HCT116 (cell line): ENCODE measurements at regions not wholly inside any gene's neighbourhood (a gene's known extent, or its start where the extent isn't known, plus 50 kb on each side); places are given as distances from the start of the nearest gene placed in this dataset.

Experiments
- ATAC-seq: fragments of 200-7000 bp; cut with Tn5 transposase; 2 replicates; pipeline ENCODE4 v1.9.1; 2020; ENCODE audit warnings: mild to moderate bottlenecking, moderate library complexity
- BruUV-seq: library from RNA; stranded (reverse); fragments of 400-500 nt; replicated peaks from 2 replicates; lab custom pipeline; 2021; lab: Mats Ljungman, UMichigan
- CTCF ChIA-PET: fragments of 300-600 bp; sonication (Branson Sonifier 250); formaldehyde crosslinking; loops from one replicate; lab custom pipeline; 2021; ENCODE audit warnings: antibody characterized with exemption; lab: Charles Lee
- POLR2A ChIA-PET: fragments of 300-600, 350-600 bp; sonication (Branson Sonifier 250); formaldehyde crosslinking; loops from one replicate; lab custom pipeline; 2021; ENCODE audit warnings: antibody characterized with exemption; lab: Charles Lee
- RAD21 ChIA-PET, 2 experiments: fragments of 300-600 bp; sonication (Branson Sonifier 250); formaldehyde crosslinking; loops; one replicate each; lab custom pipeline; 2023; ENCODE audit warnings: low total read pairs in 2 of 2; ENCODE audit not compliant: uncharacterized antibody in 2 of 2, unreplicated experiment in 2 of 2, low non-redundant PET in 1 of 2; lab: Charles Lee
- DNase-seq: peaks from one replicate; pipeline ENCODE4 v3.0.0-alpha.2; 2010; ENCODE audit warnings: low read depth, low spot score
- H2AFZ ChIP-seq: fragments of 200-600 bp; shearing (Covaris generic), sonication (generic); 2 replicates; pipeline ENCODE4 v1.6.1; 2017; ENCODE audit warnings: low read depth, mixed run types, mixed read lengths, antibody characterized with exemption, low read length; ENCODE audit not compliant: poor library complexity, severe bottlenecking
- H3K27ac ChIP-seq: 2 replicates; pipeline ENCODE4 v1.5.1; 2012; ENCODE audit warnings: low read depth, low read length
- H3K27me3 ChIP-seq: fragments of 200-600 bp; sonication (generic); 2 replicates; pipeline ENCODE4 v1.6.1; 2016; ENCODE audit warnings: mixed run types, low read length, mixed read lengths; ENCODE audit not compliant: insufficient read depth
- H3K36me3 ChIP-seq, 2 experiments: fragments of 200-500 bp in 1 of 2; fragments of 200-600 bp in 1 of 2; sonication (Bioruptor generic) in 1 of 2; sonication (generic) in 1 of 2; 2 replicates each; pipeline versions ENCODE4 v1.5.1 to v1.6.1; 2014 to 2016; ENCODE audit warnings: low read length in 2 of 2, inconsistent platforms in 1 of 2, mixed read lengths in 1 of 2, mixed run types in 1 of 2; ENCODE audit not compliant: insufficient read depth in 2 of 2, control insufficient read depth in 1 of 2
- H3K4me1 ChIP-seq, 2 experiments: fragments of 200-600 bp in 1 of 2; sonication (generic) in 1 of 2; 2 replicates each; pipeline versions ENCODE4 v1.5.1 to v1.6.1; 2012 to 2017; ENCODE audit warnings: low read length in 2 of 2, inconsistent platforms in 1 of 2, mild to moderate bottlenecking in 1 of 2, mixed read lengths in 1 of 2, mixed run types in 1 of 2, moderate library complexity in 1 of 2; ENCODE audit not compliant: insufficient read depth in 2 of 2, control insufficient read depth in 1 of 2
- H3K4me2 ChIP-seq: fragments of 200-600 bp; sonication (generic); 2 replicates; pipeline ENCODE4 v1.6.1; 2017; ENCODE audit warnings: mixed run types, low read length, mixed read lengths
- H3K4me3 ChIP-seq, 2 experiments: fragments of 200-600 bp in 1 of 2; sonication (generic) in 1 of 2; replicated peaks in 1 of 2; 2 replicates each; pipeline ENCODE4 v1.5.1; 2011 to 2016; ENCODE audit warnings: low read length in 2 of 2, control low read depth in 1 of 2, low read depth in 1 of 2, mild to moderate bottlenecking in 1 of 2, mixed read lengths in 1 of 2, mixed run types in 1 of 2
- H3K79me2 ChIP-seq: fragments of 200-600 bp; sonication (generic); 2 replicates; pipeline ENCODE4 v1.6.1; 2017; ENCODE audit warnings: mild to moderate bottlenecking, mixed run types, low read length, moderate library complexity, mixed read lengths; ENCODE audit not compliant: insufficient read depth
- H3K9ac ChIP-seq: fragments of 200-600 bp; sonication (generic); 2 replicates; pipeline ENCODE4 v1.6.1; 2016; ENCODE audit warnings: low read length, mixed read lengths
- H3K9me2 ChIP-seq: fragments of 200-600 bp; sonication (generic), shearing (Covaris generic); 2 replicates; pipeline ENCODE4 v1.6.1; 2017; ENCODE audit warnings: mixed run types, mild to moderate bottlenecking, moderate library complexity; ENCODE audit not compliant: insufficient read depth
- H3K9me3 ChIP-seq, 2 experiments: fragments of 200-500 bp in 1 of 2; fragments of 200-600 bp in 1 of 2; sonication (Bioruptor generic) in 1 of 2; sonication (generic) in 1 of 2; 2 replicates each; pipeline ENCODE4 v1.6.1; 2014 to 2017; ENCODE audit warnings: low read length in 2 of 2, mixed read lengths in 2 of 2, inconsistent platforms in 1 of 2, low read depth in 1 of 2, mild to moderate bottlenecking in 1 of 2, mixed run types in 1 of 2, moderate library complexity in 1 of 2; ENCODE audit not compliant: control insufficient read depth in 1 of 2, insufficient read depth in 1 of 2
- H4K20me1 ChIP-seq: fragments of 200-600 bp; sonication (generic), shearing (Covaris generic); 2 replicates; pipeline ENCODE4 v1.6.1; 2017; ENCODE audit warnings: mixed run types, mild to moderate bottlenecking, moderate library complexity; ENCODE audit not compliant: insufficient read depth
- CBX3 ChIP-seq: IDR thresholded peaks from 2 replicates; pipeline ENCODE4 v1.6.1; 2012; ENCODE audit warnings: low read depth
- CEBPB ChIP-seq: IDR thresholded peaks from 2 replicates; pipeline ENCODE4 v1.6.1; 2012; ENCODE audit warnings: low read depth
- EGR1 ChIP-seq: IDR thresholded peaks from 2 replicates; pipeline ENCODE4 v1.6.1; 2012; ENCODE audit warnings: low read depth
- ELF1 ChIP-seq: IDR thresholded peaks from 2 replicates; pipeline ENCODE4 v1.6.1; 2012; ENCODE audit warnings: low read depth, borderline replicate concordance
- EZH2 ChIP-seq: fragments of 200-600 bp; sonication (generic); IDR thresholded peaks from 2 replicates; pipeline ENCODE4 v1.6.1; 2017; ENCODE audit warnings: antibody characterized with exemption, mixed run types
- FOSL1 ChIP-seq: IDR thresholded peaks from 2 replicates; pipeline ENCODE4 v1.6.1; 2012; ENCODE audit warnings: low read depth
- POLR2A ChIP-seq: IDR thresholded peaks from 2 replicates; pipeline ENCODE4 v1.7.0; 2011; ENCODE audit warnings: borderline replicate concordance; ENCODE audit not compliant: insufficient read depth, insufficient read length; ENCODE audit errors: extremely low read depth
- POLR2AphosphoS5 ChIP-seq: IDR thresholded peaks from 2 replicates; pipeline ENCODE4 v1.6.1; 2011; ENCODE audit warnings: mild to moderate bottlenecking, low read depth, low read length, moderate library complexity
- RAD21 ChIP-seq: IDR thresholded peaks from 2 replicates; pipeline ENCODE4 v1.6.1; 2012; ENCODE audit warnings: low read depth, mild to moderate bottlenecking
- SIN3A ChIP-seq: IDR thresholded peaks from 2 replicates; pipeline ENCODE4 v1.6.1; 2012; ENCODE audit warnings: low read depth
- SP1 ChIP-seq: IDR thresholded peaks from 2 replicates; pipeline ENCODE4 v1.6.1; 2012; ENCODE audit warnings: low read depth
- SRF ChIP-seq: IDR thresholded peaks from 2 replicates; pipeline ENCODE4 v1.6.1; 2012; ENCODE audit warnings: low read depth
- TCF7L2 ChIP-seq: IDR thresholded peaks from 2 replicates; pipeline ENCODE4 v1.7.0; 2011; ENCODE audit warnings: borderline replicate concordance, inconsistent platforms; ENCODE audit not compliant: insufficient read depth, insufficient read length; ENCODE audit errors: extremely low read depth
- ZNF274 ChIP-seq: fragments of 200-500 bp; sonication (Bioruptor generic); IDR thresholded peaks from 2 replicates; pipeline ENCODE4 v1.6.1; 2014; ENCODE audit warnings: mild to moderate bottlenecking, low read depth, low read length, inconsistent platforms
- intact Hi-C: fragments of 100-400 bp; cut with micrococcal nuclease; formaldehyde crosslinking; loops from 2 replicates; pipeline ENCODE4 v1.10.0; 2022
- TF ChIP-seq, protein P1 (sequence below), 3 experiments: fragments of 200-600 bp in 1 of 3; sonication (generic) in 1 of 3; IDR thresholded peaks in 2 of 3; conservative IDR thresholded peaks in 1 of 3; 2 replicates each; pipeline ENCODE4 v1.5.1; 2012 to 2017; ENCODE audit warnings: low read depth in 2 of 3, low read length in 2 of 3, antibody characterized with exemption in 1 of 3, borderline replicate concordance in 1 of 3, control low read depth in 1 of 3, mild to moderate bottlenecking in 1 of 3, mixed read lengths in 1 of 3, mixed run types in 1 of 3, moderate library complexity in 1 of 3; ENCODE audit not compliant: insufficient read depth in 1 of 3

DNA sequence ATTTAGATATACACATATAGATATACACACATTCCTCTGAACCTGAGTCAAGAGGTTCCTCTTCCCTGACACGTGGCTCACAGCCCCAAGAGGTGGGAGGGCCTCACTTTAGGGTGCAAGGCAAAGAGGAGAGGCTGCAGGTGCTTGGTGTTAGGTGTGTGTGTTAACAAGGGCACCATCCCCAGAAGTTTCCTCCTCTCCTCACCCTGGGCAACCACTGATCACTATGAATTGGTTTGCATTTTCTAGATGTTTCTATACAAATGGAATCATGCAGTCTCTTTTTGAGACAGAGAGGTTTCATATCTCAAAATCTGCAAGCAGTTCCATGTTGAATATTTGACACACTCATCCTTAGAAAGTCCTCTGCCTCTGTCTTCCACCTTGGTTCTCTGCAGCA is 120.9 kb upstream of the NECTIN1 start:
- H3K9me2 ChIP-seq: no peaks in the 10 kb centered on the region
- no peak overlapping the region for H2AFZ ChIP-seq
- 0 out of 2 replicates have a peak, but pooled peaks cover 4% of the 10 kb centered on the region for H3K27me3 ChIP-seq
- no peak for DNase-seq
- no peak overlapping the region for H3K27ac ChIP-seq
- H3K9ac ChIP-seq: no peak overlapping the region
- no TSS peak for BruUV-seq
- H4K20me1 ChIP-seq: no peaks in the 10 kb centered on the region
- no peaks in the 10 kb centered on the region for H3K36me3 ChIP-seq
- H3K4me1 ChIP-seq: no peaks in the 10 kb centered on the region
- H3K4me2 ChIP-seq: no peak overlapping the region
- intact Hi-C loops: no loop called here
- CTCF ChIA-PET: no interaction called here
- no peaks in the 10 kb centered on the region for H3K79me2 ChIP-seq
- TF ChIP-seq ZNF274 (no peak), TCF7L2 (no peak), SIN3A (no peak), EZH2 (no peak), CEBPB (no peak), FOSL1 (no peak), EGR1 (no peak), RAD21 (no peak), POLR2A (no peak), SP1 (no peak), ELF1 (no peak), POLR2AphosphoS5 (no peak), CBX3 (no peak), SRF (no peak)
- TF ChIP-seq, protein P1, sequence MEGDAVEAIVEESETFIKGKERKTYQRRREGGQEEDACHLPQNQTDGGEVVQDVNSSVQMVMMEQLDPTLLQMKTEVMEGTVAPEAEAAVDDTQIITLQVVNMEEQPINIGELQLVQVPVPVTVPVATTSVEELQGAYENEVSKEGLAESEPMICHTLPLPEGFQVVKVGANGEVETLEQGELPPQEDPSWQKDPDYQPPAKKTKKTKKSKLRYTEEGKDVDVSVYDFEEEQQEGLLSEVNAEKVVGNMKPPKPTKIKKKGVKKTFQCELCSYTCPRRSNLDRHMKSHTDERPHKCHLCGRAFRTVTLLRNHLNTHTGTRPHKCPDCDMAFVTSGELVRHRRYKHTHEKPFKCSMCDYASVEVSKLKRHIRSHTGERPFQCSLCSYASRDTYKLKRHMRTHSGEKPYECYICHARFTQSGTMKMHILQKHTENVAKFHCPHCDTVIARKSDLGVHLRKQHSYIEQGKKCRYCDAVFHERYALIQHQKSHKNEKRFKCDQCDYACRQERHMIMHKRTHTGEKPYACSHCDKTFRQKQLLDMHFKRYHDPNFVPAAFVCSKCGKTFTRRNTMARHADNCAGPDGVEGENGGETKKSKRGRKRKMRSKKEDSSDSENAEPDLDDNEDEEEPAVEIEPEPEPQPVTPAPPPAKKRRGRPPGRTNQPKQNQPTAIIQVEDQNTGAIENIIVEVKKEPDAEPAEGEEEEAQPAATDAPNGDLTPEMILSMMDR (IDR thresholded peaks at IDR 0.05 in 2 of 3, conservative IDR thresholded peaks at IDR 0.05 in 1 of 3; ENCODE audit: borderline replicate concordance in 1 of 3, insufficient read depth in 1 of 3, low read depth in 2 of 3, low read length in 2 of 3): no peak
- TF ChIP-seq, all 23 proteins: peak for 0
- Histone ChIP-seq H3K9me3 (peaks cover 0 to 5% of the 10 kb centered on the region in 2 experiments; a peak in 1 of 4 replicates), H3K4me3 (no peak overlapping the region)
- RAD21 ChIA-PET: no interaction called here
- ATAC-seq: no peak
- POLR2A ChIA-PET: no interaction called here
